Activated CD4-positive, CD25-positive, alpha-beta regulatory T cell treated with anti-CD3 and anti-CD28 coated beads, Interleukin-2, amount 50 U/mL, for 72 hours (primary cell): ENCODE measurements at regions not wholly inside any gene's neighbourhood (a gene's known extent, or its start where the extent isn't known, plus 50 kb on each side); places are given as distances from the start of the nearest gene placed in this dataset.

Experiments
- DNase-seq: peaks from one replicate; pipeline ENCODE4 v3.0.0; 2021

GRCh38 chr7:25832456-25832855, 319.5 kb upstream of the NFE2L3 start:
- no peak for DNase-seq

GRCh38 chr7:25832929-25833328, 319.1 kb upstream of the NFE2L3 start:
- DNase-seq, result no peak

- no peak for DNase-seq
These were observed 317.9 kb upstream of the NFE2L3 start for GRCh38 chr7:25834050-25834449.

GRCh38 chr7:25835197-25835596, 316.8 kb upstream of the NFE2L3 start:
- no peak for DNase-seq

- DNase-seq, result no peak
These were observed 312.8 kb upstream of the NFE2L3 start for GRCh38 chr7:25839084-25839769.

- no peak for DNase-seq
These were observed 311.7 kb upstream of the NFE2L3 start for GRCh38 chr7:25840209-25840792.

GRCh38 chr7:25841575-25841974, 310.4 kb upstream of the NFE2L3 start:
- DNase-seq, result no peak

- DNase-seq, result no peak
These were observed 309.7 kb upstream of the NFE2L3 start for GRCh38 chr7:25842201-25842733.

- DNase-seq, result no peak
These were observed 308.5 kb upstream of the NFE2L3 start for GRCh38 chr7:25843467-25843866.

- DNase-seq, result no peak
These were observed 307.7 kb upstream of the NFE2L3 start for GRCh38 chr7:25844102-25844870.

GRCh38 chr7:25845464-25845863, 306.5 kb upstream of the NFE2L3 start:
- no peak for DNase-seq

- DNase-seq, result no peak
These were observed 305.3 kb upstream of the NFE2L3 start for GRCh38 chr7:25846722-25847121.

- DNase-seq, result no peak
These were observed 304.5 kb upstream of the NFE2L3 start for GRCh38 chr7:25847336-25848070.

- DNase-seq, result no peak
These were observed 302.4 kb upstream of the NFE2L3 start for GRCh38 chr7:25849500-25850184.

- DNase-seq, result no peak
These were observed 301.8 kb upstream of the NFE2L3 start for GRCh38 chr7:25850216-25850615.

GRCh38 chr7:25850735-25851134, 301.3 kb upstream of the NFE2L3 start:
- no peak for DNase-seq

GRCh38 chr7:25851332-25852210, 300.4 kb upstream of the NFE2L3 start:
- DNase-seq, result peak; percentile 60

GRCh38 chr7:25852211-25852938, 299.6 kb upstream of the NFE2L3 start:
- no peak for DNase-seq

GRCh38 chr7:25852939-25853271, 299.1 kb upstream of the NFE2L3 start:
- no peak for DNase-seq

GRCh38 chr7:25853314-25853713, 298.7 kb upstream of the NFE2L3 start:
- DNase-seq, result no peak

GRCh38 chr7:25854059-25854458, 297.9 kb upstream of the NFE2L3 start:
- DNase-seq, result no peak
